NB4 (cell line): ENCODE measurements at regions not wholly inside any gene's neighbourhood (a gene's known extent, or its start where the extent isn't known, plus 50 kb on each side); places are given as distances from the start of the nearest gene placed in this dataset.

ENCODE experiments used
- CTCF ChIP-seq: IDR thresholded peaks from one replicate; pipeline ENCODE4 v1.5.1; 2012; ENCODE audit warnings: low read depth, low read length
- POLR2A ChIP-seq: IDR thresholded peaks from 2 replicates; pipeline ENCODE4 v1.6.1; 2011; ENCODE audit warnings: mild to moderate bottlenecking; ENCODE audit not compliant: insufficient read length; ENCODE audit errors: extremely low read depth

GRCh38 chr2:109674894-109675534, 60.9 kb downstream of the SOWAHC start:
- TF ChIP-seq POLR2A (no peak), CTCF (no peak)
